Right lobe of liver (tissue), 6 donors: ENCODE measurements at regions not wholly inside any gene's neighbourhood (a gene's known extent, or its start where the extent isn't known, plus 50 kb on each side); places are given as distances from the start of the nearest gene placed in this dataset.

Experiments
- ATAC-seq, 4 donors: fragments of 200-7000 bp; cut with Tn5 transposase; one replicate each; pipeline ENCODE4 v1.9.1; 2020; ENCODE audit warnings: mild to moderate bottlenecking in 4 of 4, moderate library complexity in 4 of 4
- DNase-seq, 3 donors: peaks; one replicate each; pipeline ENCODE4 v3.0.0-alpha.2; 2020
- H3K27ac ChIP-seq, 3 donors: fragments of 200-600 bp; one replicate each; pipeline ENCODE4 v1.8.0; 2022
- H3K27me3 ChIP-seq, 2 donors: fragments of 200-600 bp; one replicate each; pipeline ENCODE4 v1.8.0; 2022
- H3K36me3 ChIP-seq, 4 donors: fragments of 200-600 bp; sonication (generic) in 1 of 4; one replicate each; pipeline versions ENCODE4 v1.5.1 to v1.8.0; 2017 to 2022; ENCODE audit warnings: control low read depth in 1 of 4
- H3K4me1 ChIP-seq, 4 donors: fragments of 200-600 bp; sonication (generic) in 1 of 4; one replicate each; pipeline versions ENCODE4 v1.5.1 to v1.8.0; 2017 to 2022; ENCODE audit warnings: control low read depth in 1 of 4
- H3K4me3 ChIP-seq, 3 donors: fragments of 200-600 bp; one replicate each; pipeline ENCODE4 v1.8.0; 2022
- H3K9me3 ChIP-seq, 4 donors: fragments of 200-600 bp; sonication (generic) in 1 of 4; one replicate each; pipeline versions ENCODE4 v1.5.1 to v1.8.0; 2017 to 2022; ENCODE audit warnings: control low read depth in 1 of 4
- CTCF ChIP-seq, 4 donors: fragments of 200-600 bp in 3 of 4; fragments of 450-650 bp in 1 of 4; IDR thresholded peaks; one replicate each; pipeline versions ENCODE4 v1.5.1 to v1.8.0; 2016 to 2022; ENCODE audit warnings: antibody characterized with exemption in 4 of 4, mild to moderate bottlenecking in 2 of 4
- POLR2A ChIP-seq: fragments of 450-650 bp; IDR thresholded peaks from one replicate; pipeline ENCODE4 v1.6.1; 2017; ENCODE audit warnings: antibody characterized with exemption, mild to moderate bottlenecking
- WGBS: methylation state at CpG from one replicate; pipeline ENCODE4 v1.1.6; 2018; ENCODE audit warnings: low coverage, low lambda C conversion rate; ENCODE audit not compliant: insufficient coverage; ENCODE audit errors: missing lambda C conversion rate; 5-methylcytosine and 5-hydroxymethylcytosine counted together
- intact Hi-C, 2 donors: fragments of 100-400 bp; cut with DNase I; formaldehyde crosslinking; loops; one replicate each; pipeline versions ENCODE4 v1.11.2 to v1.14.1; 2022
- donor health status: DM: no; HTN: yes; CAD: no.
- donor health status: DM: no; HTN: no; CAD: no.
- donor health status: DM: no; HTN: no; CAD: no.
- donor health status: DM: no; HTN: yes; CAD: no.
- donor health status: DM: no; HTN: yes; CAD: no.

DNA sequence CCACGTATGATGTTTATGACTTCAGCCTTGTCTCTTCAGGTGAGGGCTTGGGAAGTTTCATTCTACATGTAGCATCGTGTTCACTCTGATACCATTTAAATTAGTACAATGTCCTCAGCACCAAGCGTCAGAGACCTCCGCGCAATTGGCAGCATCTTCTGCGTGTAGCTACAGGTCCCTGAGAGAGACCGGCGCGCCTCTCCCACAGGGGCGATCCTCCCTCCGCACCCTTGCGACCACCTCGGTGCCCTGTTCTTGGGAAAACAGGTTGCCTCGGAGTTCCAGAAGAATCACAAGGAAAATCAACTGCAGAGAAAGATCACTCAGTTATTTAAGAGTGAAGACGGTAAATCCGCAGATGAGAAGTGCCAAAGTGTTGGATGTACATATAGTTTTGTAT is 206.2 kb downstream of the GATA3 start:
- ATAC-seq (no peak), DNase-seq (no peak)
- Histone ChIP-seq H3K27ac (no peak overlapping the region), H3K4me1 (no peaks in the 10 kb centered on the region), H3K9me3 (no peaks in the 10 kb centered on the region), H3K27me3 (no peaks in the 10 kb centered on the region), H3K36me3 (no peaks in the 10 kb centered on the region), H3K4me3 (no peak overlapping the region)
- intact Hi-C loops = no loop called here
- 86% methylated on average over 16 of the region's 16 CpGs for WGBS
- no peak for TF ChIP-seq POLR2A
- TF ChIP-seq CTCF (IDR thresholded peaks at IDR 0.05) = no peak

GRCh38 chr10:8262317-8262716 is 207.8 kb downstream of the GATA3 start:
- H3K4me1 ChIP-seq = no peaks in the 10 kb centered on the region
- H3K36me3 ChIP-seq = no peaks in the 10 kb centered on the region
- WGBS = 80% methylated on average over 3 of the region's 4 CpGs
- no peaks in the 10 kb centered on the region for H3K27me3 ChIP-seq
- ATAC-seq (no peak), DNase-seq (no peak)
- no peak for TF ChIP-seq POLR2A
- TF ChIP-seq CTCF (IDR thresholded peaks at IDR 0.05) = no peak
- intact Hi-C loops = no loop called here
- no peaks in the 10 kb centered on the region for H3K9me3 ChIP-seq
- no peak overlapping the region for H3K4me3 ChIP-seq
- no peak overlapping the region for H3K27ac ChIP-seq

DNA sequence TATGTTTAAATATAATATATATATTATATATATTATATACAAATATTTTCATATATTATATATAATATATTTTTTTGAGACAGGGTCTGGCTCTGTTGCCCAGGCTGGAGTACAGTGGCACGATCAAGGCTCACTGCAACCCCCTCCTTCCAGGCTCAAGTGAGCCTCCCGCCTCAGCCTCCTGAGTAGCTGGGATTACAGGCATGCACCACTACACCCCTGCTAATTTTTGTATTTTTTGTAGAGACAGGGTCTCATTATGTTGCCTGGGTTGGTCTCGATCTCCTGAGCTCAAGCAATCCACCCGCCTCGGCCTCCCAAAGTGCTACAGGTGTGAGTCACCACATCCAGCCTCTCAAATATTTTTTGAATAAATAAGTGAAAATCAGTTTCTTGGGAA is 215.5 kb downstream of the GATA3 start:
- Histone ChIP-seq H3K4me3 (no peak overlapping the region), H3K4me1 (no peaks in the 10 kb centered on the region), H3K9me3 (no peaks in the 10 kb centered on the region), H3K36me3 (no peaks in the 10 kb centered on the region), H3K27me3 (no peaks in the 10 kb centered on the region), H3K27ac (no peak overlapping the region)
- DNase-seq (no peak), ATAC-seq (no peak)
- intact Hi-C loops = no loop called here
- WGBS = 97% methylated on average over 4 of the region's 5 CpGs
- TF ChIP-seq POLR2A (no peak), CTCF (IDR thresholded peaks at IDR 0.05) (no peak)

DNA sequence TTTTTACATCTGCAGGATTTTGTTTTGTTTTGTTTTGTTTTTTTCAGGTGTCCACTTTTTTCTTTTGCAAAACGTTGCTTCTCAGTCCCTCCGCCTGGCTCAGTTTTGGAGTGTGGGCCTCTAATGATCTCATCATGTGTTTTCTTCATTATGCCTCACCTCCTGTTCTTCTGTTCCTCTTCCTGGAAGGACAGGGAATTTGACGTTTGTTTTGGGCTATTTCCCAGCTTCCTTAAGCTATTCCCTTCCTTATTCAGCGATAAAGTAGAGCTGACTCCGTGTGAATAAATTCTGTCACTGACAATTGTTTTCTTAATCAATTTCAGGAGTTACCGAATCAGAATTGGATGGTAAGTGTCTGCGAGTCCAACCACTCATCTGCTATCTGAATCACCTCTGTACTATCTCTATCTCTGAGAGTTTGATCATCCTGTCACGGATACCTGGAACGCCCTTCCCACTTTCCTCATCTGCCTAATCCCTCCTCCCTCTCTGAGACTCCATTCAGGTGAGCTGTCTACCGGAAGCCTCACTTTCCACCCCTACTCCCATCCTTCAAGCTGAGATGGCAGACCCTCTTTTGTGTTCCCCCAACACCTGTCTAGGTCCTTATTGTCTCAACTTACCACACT is 218.4 kb downstream of the GATA3 start:
- DNase-seq (no peak), ATAC-seq (peak in 2 of 4 donors; percentile 47 to 72)
- Histone ChIP-seq H3K27ac (no peak overlapping the region), H3K9me3 (no peaks in the 10 kb centered on the region), H3K27me3 (no peaks in the 10 kb centered on the region), H3K36me3 (no peaks in the 10 kb centered on the region), H3K4me1 (no peaks in the 10 kb centered on the region), H3K4me3 (no peak overlapping the region)
- no peak for TF ChIP-seq POLR2A
- no peak for TF ChIP-seq CTCF (IDR thresholded peaks at IDR 0.05)
- 35% methylated on average over 7 of the region's 10 CpGs for WGBS
- intact Hi-C loops = no loop called here

GRCh38 chr10:8273749-8274148 is 219.3 kb downstream of the GATA3 start:
- no peak for DNase-seq
- Histone ChIP-seq H3K4me3 (no peak overlapping the region), H3K27me3 (no peaks in the 10 kb centered on the region), H3K27ac (no peak overlapping the region), H3K36me3 (no peaks in the 10 kb centered on the region), H3K9me3 (no peaks in the 10 kb centered on the region), H3K4me1 (no peaks in the 10 kb centered on the region)
- intact Hi-C loops = no loop called here
- ATAC-seq = no peak
- WGBS = 29% methylated on average over 2 of the region's 2 CpGs
- TF ChIP-seq POLR2A (no peak), CTCF (IDR thresholded peaks at IDR 0.05) (no peak)
